Endothelial cell of umbilical vein (primary cell): ENCODE measurements at regions not wholly inside any gene's neighbourhood (a gene's known extent, or its start where the extent isn't known, plus 50 kb on each side); places are given as distances from the start of the nearest gene placed in this dataset.

Source experiments
- CTCF ChIP-seq, 2 donors: IDR thresholded peaks; 1 replicate in 1 of 2; 2 replicates in 1 of 2; pipeline ENCODE4 v1.5.1; 2011; ENCODE audit warnings: low read length in 2 of 2, mild to moderate bottlenecking in 2 of 2, moderate library complexity in 2 of 2, control low read depth in 1 of 2, inconsistent platforms in 1 of 2, low read depth in 1 of 2; ENCODE audit not compliant: insufficient read depth in 1 of 2; ENCODE audit errors: extremely low read depth in 1 of 2
- EZH2 ChIP-seq: IDR thresholded peaks from 2 replicates; pipeline ENCODE4 v1.6.1; 2012; ENCODE audit warnings: borderline replicate concordance, low read depth, mild to moderate bottlenecking, moderate library complexity, low read length, inconsistent platforms; ENCODE audit not compliant: severe bottlenecking
- FOS ChIP-seq: IDR thresholded peaks from 2 replicates; pipeline ENCODE4 v1.6.1; 2011; ENCODE audit warnings: mild to moderate bottlenecking, low read length, moderate library complexity, borderline replicate concordance; ENCODE audit not compliant: insufficient read depth
- POLR2A ChIP-seq: IDR thresholded peaks from 2 replicates; pipeline ENCODE4 v1.6.1; 2012; ENCODE audit warnings: low read depth, mild to moderate bottlenecking, control low read depth, low read length
- POLR2AphosphoS5 ChIP-seq: IDR thresholded peaks from 2 replicates; pipeline ENCODE4 v1.6.1; 2012; ENCODE audit warnings: low read depth, mild to moderate bottlenecking, control low read depth, low read length, moderate library complexity; ENCODE audit not compliant: insufficient read depth

- no peak for TF ChIP-seq EZH2
- TF ChIP-seq CTCF (IDR thresholded peaks at IDR 0.05; ENCODE audit: extremely low read depth in 1 of 2, insufficient read depth in 1 of 2, low read depth in 1 of 2, low read length in 2 of 2) = no peak
- no peak for TF ChIP-seq POLR2AphosphoS5
- no peak for TF ChIP-seq POLR2A
- TF ChIP-seq FOS = no peak
These were observed 767.1 kb upstream of the CDH7 start for GRCh38 chr18:64983497-64984238.
